ENCODE measurements at regions not wholly inside any gene's neighbourhood (a gene's known extent, or its start where the extent isn't known, plus 50 kb on each side); places are given as distances from the start of the nearest gene placed in this dataset.

- ATAC-seq (replicated peaks) (no peak), DNase-seq (no peak)
- peaks cover 0 to 3% of the 10 kb centered on the region in 2 donors for H3K9me3 Mint-ChIP-seq
- peaks cover 0 to 7% of the 10 kb centered on the region in 2 donors for H3K27me3 Mint-ChIP-seq
- no peak overlapping the region for H3K4me3 Mint-ChIP-seq
- no peaks in the 10 kb centered on the region for H3K4me1 Mint-ChIP-seq (ENCODE audit: low read depth in 2 of 2)
- H3K27ac Mint-ChIP-seq = no peak overlapping the region
- no peaks in the 10 kb centered on the region for H3K36me3 Mint-ChIP-seq (ENCODE audit: insufficient read depth)
Observed at GRCh38 chr18:2197946-2198345, 373.4 kb downstream of the METTL4 start.

DNA sequence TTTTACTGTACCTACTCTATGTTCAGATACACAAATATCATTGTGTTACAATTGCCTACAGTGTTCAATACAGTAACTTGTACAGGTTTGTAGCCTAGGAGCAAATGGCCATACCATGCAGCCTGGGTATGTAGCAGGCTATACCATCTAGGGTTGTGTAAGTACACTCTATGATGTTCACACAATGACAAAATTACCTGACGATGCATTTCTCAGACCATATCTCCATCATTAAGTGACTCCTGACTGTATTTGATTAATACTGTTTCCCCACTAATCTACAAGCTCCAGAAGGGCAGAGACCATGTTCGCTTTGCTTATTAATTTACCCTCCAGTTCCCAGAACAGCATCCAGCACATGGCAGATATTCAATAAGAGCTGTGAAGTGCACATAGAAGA, 372.2 kb downstream of the METTL4 start:
- Mint-ChIP-seq H3K4me3 (no peak overlapping the region), H3K9me3 (no peaks in the 10 kb centered on the region), H3K36me3 (ENCODE audit: insufficient read depth) (no peaks in the 10 kb centered on the region), H3K4me1 (ENCODE audit: low read depth in 2 of 2) (no peaks in the 10 kb centered on the region), H3K27me3 (peaks cover 0 to 7% of the 10 kb centered on the region in 2 donors), H3K27ac (no peak overlapping the region)
- DNase-seq (no peak), ATAC-seq (replicated peaks) (no peak)

- H3K9me3 Mint-ChIP-seq = no peaks in the 10 kb centered on the region
- H3K36me3 Mint-ChIP-seq (ENCODE audit: insufficient read depth) = no peaks in the 10 kb centered on the region
- DNase-seq (no peak), ATAC-seq (replicated peaks) (no peak)
- H3K27ac Mint-ChIP-seq = no peak overlapping the region
- H3K27me3 Mint-ChIP-seq = peaks cover 0 to 7% of the 10 kb centered on the region in 2 donors
- no peaks in the 10 kb centered on the region for H3K4me1 Mint-ChIP-seq (ENCODE audit: low read depth in 2 of 2)
- H3K4me3 Mint-ChIP-seq = no peak overlapping the region
Observed at GRCh38 chr18:2201036-2201600, 370.2 kb downstream of the METTL4 start.

GRCh38 chr18:2204736-2205135, 366.6 kb downstream of the METTL4 start:
- Mint-ChIP-seq H3K9me3 (no peaks in the 10 kb centered on the region), H3K27me3 (peaks cover 0 to 7% of the 10 kb centered on the region in 2 donors), H3K36me3 (ENCODE audit: insufficient read depth) (no peaks in the 10 kb centered on the region), H3K27ac (no peak overlapping the region), H3K4me3 (no peak overlapping the region), H3K4me1 (ENCODE audit: low read depth in 2 of 2) (no peaks in the 10 kb centered on the region)
- DNase-seq (no peak), ATAC-seq (replicated peaks) (no peak)

DNA sequence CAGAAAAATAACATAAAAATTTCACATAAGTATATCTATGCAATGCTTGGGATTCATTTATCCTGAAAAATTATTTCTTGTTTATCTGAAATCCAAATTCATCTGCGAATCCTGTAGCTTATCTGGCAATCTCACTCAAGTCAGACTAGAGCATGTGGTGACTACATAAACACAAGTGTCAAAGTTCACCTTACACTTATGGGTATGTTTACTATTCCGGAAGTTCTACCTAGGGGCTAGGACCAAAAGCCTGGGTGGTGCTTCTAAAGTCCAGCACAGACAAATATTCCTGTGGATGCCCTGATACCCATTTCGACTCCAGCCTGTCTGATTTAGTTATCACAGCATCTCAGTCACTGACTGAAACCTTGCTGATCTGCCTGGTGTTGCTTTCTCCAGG, 364.0 kb downstream of the METTL4 start:
- no peak overlapping the region for H3K27ac Mint-ChIP-seq
- H3K4me1 Mint-ChIP-seq (ENCODE audit: low read depth in 2 of 2) = no peaks in the 10 kb centered on the region
- DNase-seq (no peak), ATAC-seq (replicated peaks) (no peak)
- H3K36me3 Mint-ChIP-seq (ENCODE audit: insufficient read depth) = no peaks in the 10 kb centered on the region
- no peaks in the 10 kb centered on the region for H3K27me3 Mint-ChIP-seq
- H3K4me3 Mint-ChIP-seq = no peak overlapping the region
- no peaks in the 10 kb centered on the region for H3K9me3 Mint-ChIP-seq

GRCh38 chr18:2212598-2213205, 358.6 kb downstream of the METTL4 start:
- Mint-ChIP-seq H3K4me1 (ENCODE audit: low read depth in 2 of 2) (no peaks in the 10 kb centered on the region), H3K9me3 (no peaks in the 10 kb centered on the region), H3K36me3 (ENCODE audit: insufficient read depth) (no peaks in the 10 kb centered on the region), H3K27ac (no peak overlapping the region), H3K4me3 (no peak overlapping the region), H3K27me3 (peaks cover 0 to 6% of the 10 kb centered on the region in 2 donors)
- ATAC-seq (replicated peaks) = no peak
- DNase-seq = no peak

GRCh38 chr18:2213905-2214304, 357.4 kb downstream of the METTL4 start:
- no peak overlapping the region for H3K4me3 Mint-ChIP-seq
- no peaks in the 10 kb centered on the region for H3K9me3 Mint-ChIP-seq
- H3K27ac Mint-ChIP-seq = no peak overlapping the region
- ATAC-seq (replicated peaks) (no peak), DNase-seq (no peak)
- H3K27me3 Mint-ChIP-seq = peaks cover 6 to 7% of the 10 kb centered on the region in 2 donors
- no peaks in the 10 kb centered on the region for H3K4me1 Mint-ChIP-seq (ENCODE audit: low read depth in 2 of 2)
- H3K36me3 Mint-ChIP-seq (ENCODE audit: insufficient read depth) = no peaks in the 10 kb centered on the region

DNA sequence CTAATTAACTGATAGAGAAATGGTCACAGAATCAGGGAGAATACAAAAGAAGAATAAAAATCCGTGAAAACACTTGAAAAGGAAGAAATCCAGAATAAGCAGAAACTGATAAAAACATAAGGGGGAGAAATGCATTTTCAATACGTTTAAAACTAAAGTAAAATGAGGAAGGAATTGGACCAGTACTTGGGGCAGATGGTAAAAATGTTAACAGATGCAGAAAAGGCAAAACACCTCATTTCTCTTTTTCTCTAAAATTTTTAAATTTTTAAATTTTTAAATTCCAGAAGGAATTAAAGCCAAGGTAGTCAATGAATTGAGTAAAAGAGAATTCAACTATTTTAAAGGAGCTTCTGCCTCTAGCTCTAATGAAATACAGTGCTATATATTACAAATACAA, 353.9 kb downstream of the METTL4 start:
- Mint-ChIP-seq H3K4me3 (no peak overlapping the region), H3K4me1 (ENCODE audit: low read depth in 2 of 2) (no peaks in the 10 kb centered on the region), H3K9me3 (no peaks in the 10 kb centered on the region), H3K36me3 (ENCODE audit: insufficient read depth) (no peaks in the 10 kb centered on the region), H3K27ac (no peak overlapping the region), H3K27me3 (peaks cover 10 to 11% of the 10 kb centered on the region in 2 donors)
- DNase-seq = no peak
- no peak for ATAC-seq (replicated peaks)

- ATAC-seq (replicated peaks) (no peak), DNase-seq (no peak)
- Mint-ChIP-seq H3K27ac (no peak overlapping the region), H3K4me3 (no peak overlapping the region), H3K4me1 (ENCODE audit: low read depth in 2 of 2) (no peaks in the 10 kb centered on the region), H3K27me3 (peaks cover 10 to 11% of the 10 kb centered on the region in 2 donors), H3K36me3 (ENCODE audit: insufficient read depth) (no peaks in the 10 kb centered on the region), H3K9me3 (no peaks in the 10 kb centered on the region)
Observed at GRCh38 chr18:2218101-2218500, 353.2 kb downstream of the METTL4 start.

DNA sequence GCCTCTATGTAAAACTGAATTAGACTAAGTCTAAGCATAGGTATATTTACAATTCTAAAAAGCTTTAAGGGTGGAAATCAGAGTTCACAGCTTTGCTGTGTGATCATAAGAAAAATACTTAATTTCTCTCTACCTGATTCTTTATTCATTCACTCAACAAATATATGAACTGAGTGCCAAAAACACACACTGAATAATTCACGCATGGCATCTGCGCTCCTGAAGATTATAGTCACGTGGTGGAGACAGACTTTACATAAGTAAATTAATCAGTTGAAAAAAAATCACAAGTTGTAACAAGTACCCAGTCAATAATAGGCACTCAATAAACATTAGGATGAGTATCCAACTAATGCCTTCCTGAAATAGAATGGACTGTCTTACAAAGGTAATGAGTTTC, 351.6 kb downstream of the METTL4 start:
- peaks cover 3% of the 10 kb centered on the region for H3K36me3 Mint-ChIP-seq (ENCODE audit: insufficient read depth)
- H3K4me3 Mint-ChIP-seq = no peak overlapping the region
- peaks cover 9 to 10% of the 10 kb centered on the region in 2 donors for H3K27me3 Mint-ChIP-seq
- no peaks in the 10 kb centered on the region for H3K9me3 Mint-ChIP-seq
- no peak for ATAC-seq (replicated peaks)
- H3K4me1 Mint-ChIP-seq (ENCODE audit: low read depth in 2 of 2) = no peaks in the 10 kb centered on the region
- no peak for DNase-seq
- H3K27ac Mint-ChIP-seq = no peak overlapping the region

DNA sequence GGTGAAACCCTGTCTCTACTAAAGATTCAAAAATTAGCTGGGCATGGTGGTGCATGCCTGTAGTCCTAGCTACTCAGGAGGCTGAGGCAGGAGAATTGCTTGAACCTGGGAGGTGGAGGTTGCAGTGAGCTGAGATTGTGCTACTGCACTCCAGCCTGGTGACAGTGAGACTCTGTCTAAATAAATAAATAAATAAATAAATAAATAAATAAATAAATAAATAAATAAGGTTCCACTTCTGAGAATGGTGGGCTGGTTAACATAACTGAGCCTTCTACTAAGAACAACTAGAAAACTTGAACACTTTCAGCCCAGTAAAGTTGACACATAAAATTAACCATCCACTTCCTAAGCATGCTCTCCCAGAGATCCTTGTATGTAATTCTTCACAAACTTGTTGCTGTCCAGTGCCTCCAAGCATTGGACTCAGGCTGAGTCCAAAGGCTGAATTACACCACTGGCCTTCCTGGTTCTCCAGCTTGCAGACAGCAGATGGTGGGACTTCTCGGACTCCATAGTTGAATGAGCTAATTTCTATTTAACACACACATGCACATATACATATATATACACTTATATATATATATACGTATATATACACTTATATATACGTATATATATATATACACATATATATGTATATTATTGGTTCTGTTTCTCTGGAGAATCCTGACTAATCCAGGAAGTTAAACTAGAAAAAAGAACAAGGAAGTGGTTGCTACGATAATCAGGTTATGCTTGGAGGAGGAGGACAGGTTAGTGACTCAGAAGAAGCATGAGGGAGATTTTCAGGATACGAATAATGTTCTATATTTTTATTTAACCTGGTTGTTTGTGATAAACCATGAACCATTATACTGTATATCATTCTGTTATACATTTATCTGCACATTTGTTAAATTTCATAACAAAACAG, 348.8 kb downstream of the METTL4 start:
- DNase-seq (no peak), ATAC-seq (replicated peaks) (no peak)
- no peak overlapping the region for H3K27ac Mint-ChIP-seq

DNA sequence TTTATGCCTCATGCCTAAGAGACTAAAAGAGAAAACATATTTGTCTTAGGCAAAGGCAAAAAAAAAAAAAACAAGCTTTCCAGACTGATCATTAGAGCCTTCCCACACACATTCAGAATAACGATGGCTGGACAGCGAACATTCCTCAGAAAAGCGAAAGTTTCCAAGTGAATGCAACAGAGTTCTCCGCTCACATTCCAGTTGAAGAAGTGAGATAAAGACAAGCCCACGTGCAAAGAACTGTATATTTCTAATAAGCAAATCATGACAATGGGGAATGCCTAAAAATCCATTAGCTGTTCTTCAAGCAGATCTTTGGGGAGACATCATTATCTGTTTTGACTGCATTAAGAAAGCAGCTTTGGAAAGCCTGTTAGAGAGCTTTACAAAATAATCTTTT, 347.9 kb downstream of the METTL4 start:
- Mint-ChIP-seq H3K27ac (no peak overlapping the region), H3K4me3 (no peak overlapping the region), H3K27me3 (peaks cover 16 to 17% of the 10 kb centered on the region in 2 donors)

More for the DNA sequence above, 348.8 kb downstream of the METTL4 start:
- H3K4me1 Mint-ChIP-seq (ENCODE audit: low read depth in 2 of 2) = no peaks in the 10 kb centered on the region
- H3K27me3 Mint-ChIP-seq = peaks cover 16 to 19% of the 10 kb centered on the region in 2 donors
- no peak overlapping the region for H3K4me3 Mint-ChIP-seq
- H3K9me3 Mint-ChIP-seq = no peaks in the 10 kb centered on the region
- peaks cover 3% of the 10 kb centered on the region for H3K36me3 Mint-ChIP-seq (ENCODE audit: insufficient read depth)

DNA sequence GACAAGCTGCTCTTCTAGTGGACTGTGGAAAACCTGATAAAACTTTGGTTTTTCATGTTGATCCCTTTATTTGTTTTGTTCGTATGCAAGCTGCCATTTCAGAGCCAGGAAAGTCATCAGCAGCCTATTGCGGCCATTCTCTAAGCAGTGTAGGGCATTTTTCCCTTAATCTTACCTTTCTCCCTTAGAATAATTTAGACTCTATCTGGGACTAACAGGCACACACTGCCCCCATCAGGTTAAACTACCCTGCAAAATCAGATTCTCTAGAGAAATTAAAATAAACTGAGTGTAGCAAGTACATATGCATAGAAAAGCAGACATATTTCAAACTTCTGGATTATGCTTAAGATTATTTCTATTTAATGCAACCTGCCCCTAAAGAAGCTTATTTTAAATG, 347.5 kb downstream of the METTL4 start:
- H3K27me3 Mint-ChIP-seq = peaks cover 13 to 16% of the 10 kb centered on the region in 2 donors
- no peak overlapping the region for H3K4me3 Mint-ChIP-seq
- DNase-seq = no peak
- peaks cover 3% of the 10 kb centered on the region for H3K36me3 Mint-ChIP-seq (ENCODE audit: insufficient read depth)
- H3K27ac Mint-ChIP-seq = no peak overlapping the region
- no peak for ATAC-seq (replicated peaks)
- H3K4me1 Mint-ChIP-seq (ENCODE audit: low read depth in 2 of 2) = no peaks in the 10 kb centered on the region
- no peaks in the 10 kb centered on the region for H3K9me3 Mint-ChIP-seq

More for the DNA sequence above, 347.9 kb downstream of the METTL4 start:
- Mint-ChIP-seq H3K9me3 (no peaks in the 10 kb centered on the region), H3K4me1 (ENCODE audit: low read depth in 2 of 2) (no peaks in the 10 kb centered on the region), H3K36me3 (ENCODE audit: insufficient read depth) (peaks cover 3% of the 10 kb centered on the region)
- ATAC-seq (replicated peaks) (no peak), DNase-seq (no peak)

- H3K36me3 Mint-ChIP-seq (ENCODE audit: insufficient read depth) = no peaks in the 10 kb centered on the region
- no peak overlapping the region for H3K27ac Mint-ChIP-seq
- H3K4me3 Mint-ChIP-seq = no peak overlapping the region
- H3K27me3 Mint-ChIP-seq = peaks cover 41 to 42% of the 10 kb centered on the region in 2 donors
- ATAC-seq (replicated peaks) (no peak), DNase-seq (no peak)
- H3K9me3 Mint-ChIP-seq = no peaks in the 10 kb centered on the region
- no peaks in the 10 kb centered on the region for H3K4me1 Mint-ChIP-seq (ENCODE audit: low read depth in 2 of 2)
Observed at GRCh38 chr18:2236232-2236631, 335.1 kb downstream of the METTL4 start.

All from effector memory CD8-positive, alpha-beta T cell (primary cell).